Gastroesophageal sphincter (tissue), 4 donors: ENCODE measurements at regions not wholly inside any gene's neighbourhood (a gene's known extent, or its start where the extent isn't known, plus 50 kb on each side); places are given as distances from the start of the nearest gene placed in this dataset.
"Not testable (repeated sequence)": the region's sequence is repeated elsewhere in the genome, so short reads cannot be mapped to it uniquely, and the experiment has no call there.

Source experiments
- ATAC-seq: fragments of 150-250 bp; one replicate; pipeline ENCODE4 v1.9.1; 2016; ENCODE audit warnings: mild to moderate bottlenecking, moderate library complexity
- H3K27ac ChIP-seq, 4 donors: fragments of 200-600 bp; sonication (generic) in 3 of 4; 1 replicate in 3 of 4; 2 replicates in 1 of 4; pipeline ENCODE4 v1.5.1; 2016 to 2019
- H3K27me3 ChIP-seq: fragments of 200-600 bp; sonication (generic); one replicate; pipeline ENCODE4 v1.5.1; 2019
- H3K36me3 ChIP-seq, 2 donors: fragments of 200-600 bp; sonication (generic); one replicate each; pipeline ENCODE4 v1.5.1; 2019; ENCODE audit warnings: control low read depth in 1 of 2
- H3K4me1 ChIP-seq, 3 donors: fragments of 200-600 bp; sonication (generic); 1 replicate in 2 of 3; 2 replicates in 1 of 3; pipeline ENCODE4 v1.5.1; 2016 to 2019; ENCODE audit warnings: control low read depth in 2 of 3
- H3K4me3 ChIP-seq, 2 donors: fragments of 200-600 bp; sonication (generic); one replicate each; pipeline ENCODE4 v1.5.1; 2019; ENCODE audit warnings: mild to moderate bottlenecking in 1 of 2, moderate library complexity in 1 of 2
- H3K9me3 ChIP-seq, 3 donors: fragments of 200-600 bp; sonication (generic); one replicate each; pipeline ENCODE4 v1.5.1; 2017 to 2019; ENCODE audit warnings: control low read depth in 2 of 3
- CTCF ChIP-seq, 4 experiments: fragments of 200-600 bp in 2 of 4; fragments of 450-650 bp in 2 of 4; sonication (generic) in 1 of 4; IDR thresholded peaks; one replicate each; pipeline ENCODE4 v1.5.1; 2017 to 2019; ENCODE audit warnings: antibody characterized with exemption in 4 of 4, mild to moderate bottlenecking in 2 of 4, moderate library complexity in 2 of 4
- EP300 ChIP-seq: sonication (generic); formaldehyde crosslinking; IDR thresholded peaks from one replicate; pipeline ENCODE4 v1.6.1; 2017; ENCODE audit warnings: antibody characterized with exemption, mild to moderate bottlenecking
- POLR2A ChIP-seq, 2 donors: fragments of 450-650 bp; IDR thresholded peaks; one replicate each; pipeline ENCODE4 v1.6.1; 2017; ENCODE audit warnings: antibody characterized with exemption in 2 of 2, mild to moderate bottlenecking in 2 of 2, moderate library complexity in 1 of 2
- POLR2AphosphoS5 ChIP-seq: sonication (generic); formaldehyde crosslinking; IDR thresholded peaks from one replicate; pipeline ENCODE4 v1.6.1; 2017; ENCODE audit warnings: antibody characterized with exemption
- WGBS, 2 donors: methylation state at CpG; one replicate each; pipeline ENCODE4 v1.1.5; 2018; ENCODE audit warnings: low coverage in 1 of 2; 5-methylcytosine and 5-hydroxymethylcytosine counted together

GRCh38 chr7:119640861-119641260 lies 632.1 kb upstream of the KCND2 start:
- H3K36me3 ChIP-seq, result no peaks in the 10 kb centered on the region
- H3K27ac ChIP-seq, result no peak overlapping the region
- H3K9me3 ChIP-seq, result no peaks in the 10 kb centered on the region
- no peak for TF ChIP-seq POLR2A (IDR thresholded peaks at IDR 0.05)
- no peak for TF ChIP-seq EP300
- no peak for TF ChIP-seq POLR2AphosphoS5
- TF ChIP-seq CTCF (IDR thresholded peaks at IDR 0.05), result no peak
- ATAC-seq, result no peak
- H3K27me3 ChIP-seq, result no peaks in the 10 kb centered on the region
- 80 to 85% methylated on average over 2 to 3 of the region's 4 CpGs for WGBS, 2 donors
- no peaks in the 10 kb centered on the region for H3K4me1 ChIP-seq
- H3K4me3 ChIP-seq, result no peak overlapping the region

- no peaks in the 10 kb centered on the region for H3K27me3 ChIP-seq
- ATAC-seq, result no peak
- H3K36me3 ChIP-seq, result no peaks in the 10 kb centered on the region
- no peaks in the 10 kb centered on the region for H3K9me3 ChIP-seq
- no peaks in the 10 kb centered on the region for H3K4me1 ChIP-seq
- H3K4me3 ChIP-seq, result no peak overlapping the region
- TF ChIP-seq EP300 (no peak), POLR2AphosphoS5 (no peak), POLR2A (IDR thresholded peaks at IDR 0.05) (no peak), CTCF (IDR thresholded peaks at IDR 0.05) (no peak)
- WGBS, 2 donors, result 72 to 77% methylated on average over 3 to 4 of the region's 6 CpGs
- no peak overlapping the region for H3K27ac ChIP-seq
These were observed 629.4 kb upstream of the KCND2 start for GRCh38 chr7:119643558-119643957.

- Histone ChIP-seq H3K4me3 (no peak overlapping the region), H3K27ac (no peak overlapping the region), H3K4me1 (no peaks in the 10 kb centered on the region), H3K36me3 (no peaks in the 10 kb centered on the region), H3K9me3 (no peaks in the 10 kb centered on the region), H3K27me3 (no peaks in the 10 kb centered on the region)
- ATAC-seq, result no peak
- TF ChIP-seq POLR2AphosphoS5 (no peak), POLR2A (IDR thresholded peaks at IDR 0.05) (no peak), CTCF (IDR thresholded peaks at IDR 0.05) (no peak), EP300 (no peak)
- 70 to 79% methylated on average over 1 of the region's 1 CpG for WGBS, 2 donors
These were observed 625.7 kb upstream of the KCND2 start for GRCh38 chr7:119647286-119647685.

GRCh38 chr7:119648752-119649151 lies 624.2 kb upstream of the KCND2 start:
- H3K27me3 ChIP-seq, H3K27ac ChIP-seq, H3K36me3 ChIP-seq, H3K9me3 ChIP-seq, H3K4me1 ChIP-seq, ATAC-seq, H3K4me3 ChIP-seq: not testable (repeated sequence)
- 69 to 83% methylated on average over 1 to 3 of the region's 3 CpGs for WGBS, 2 donors

- Histone ChIP-seq H3K27ac (no peak overlapping the region), H3K4me1 (no peaks in the 10 kb centered on the region), H3K27me3 (no peaks in the 10 kb centered on the region), H3K9me3 (no peaks in the 10 kb centered on the region), H3K4me3 (no peak overlapping the region), H3K36me3 (no peaks in the 10 kb centered on the region)
- WGBS, 2 donors, result 13 to 38% methylated on average over 2 of the region's 2 CpGs
- TF ChIP-seq EP300, result no peak
- no peak for TF ChIP-seq CTCF (IDR thresholded peaks at IDR 0.05)
- no peak for TF ChIP-seq POLR2A (IDR thresholded peaks at IDR 0.05)
- TF ChIP-seq POLR2AphosphoS5, result no peak
- no peak for ATAC-seq
These were observed 612.9 kb upstream of the KCND2 start for GRCh38 chr7:119660080-119660479.

- no peaks in the 10 kb centered on the region for H3K9me3 ChIP-seq
- H3K36me3 ChIP-seq, result no peaks in the 10 kb centered on the region
- ATAC-seq, result no peak
- no peak overlapping the region for H3K27ac ChIP-seq
- H3K27me3 ChIP-seq, result no peaks in the 10 kb centered on the region
- TF ChIP-seq CTCF (IDR thresholded peaks at IDR 0.05), result no peak
- no peak for TF ChIP-seq POLR2AphosphoS5
- no peak for TF ChIP-seq EP300
- TF ChIP-seq POLR2A (IDR thresholded peaks at IDR 0.05), result no peak
- 8 to 25% methylated on average over 1 of the region's 1 CpG for WGBS, 2 donors
- no peaks in the 10 kb centered on the region for H3K4me1 ChIP-seq
- H3K4me3 ChIP-seq, result no peak overlapping the region
These were observed 608.4 kb upstream of the KCND2 start for GRCh38 chr7:119664601-119665000.
